ENCODE measurements at regions not wholly inside any gene's neighbourhood (a gene's known extent, or its start where the extent isn't known, plus 50 kb on each side); places are given as distances from the start of the nearest gene placed in this dataset.

GRCh38 chr7:42611961-42612360 is 299.9 kb downstream of the C7orf25 start:
- TF ChIP-seq MYC (IDR thresholded peaks at IDR 0.05; ENCODE audit: low read depth, low read length) (no peak), POLR2AphosphoS5 (IDR thresholded peaks at IDR 0.05; ENCODE audit: insufficient read depth, low read depth, low read length) (no peak), JUN (IDR thresholded peaks at IDR 0.05; ENCODE audit: borderline replicate concordance, insufficient read depth, insufficient read length, low read depth) (no peak), CTCF (IDR thresholded peaks at IDR 0.05; ENCODE audit: extremely low read depth in 1 of 2, insufficient read depth in 1 of 2, low read depth in 1 of 2, low read length in 2 of 2) (no peak), EZH2 (IDR thresholded peaks at IDR 0.05; ENCODE audit: borderline replicate concordance, low read depth, low read length, severe bottlenecking) (no peak), FOS (IDR thresholded peaks at IDR 0.05; ENCODE audit: borderline replicate concordance, insufficient read depth, low read length) (no peak), GATA2 (IDR thresholded peaks at IDR 0.05; ENCODE audit: insufficient read depth, insufficient read length, low read depth, low read length) (no peak), MAX (IDR thresholded peaks at IDR 0.05; ENCODE audit: insufficient read depth, insufficient read length) (no peak), POLR2A (IDR thresholded peaks at IDR 0.05; ENCODE audit: low read depth, low read length) (no peak)
- ChIA-PET CTCF (no interaction called here), POLR2A (no interaction called here)
- DNase-seq (ENCODE audit: low read depth, low spot score) (no peak), FAIRE-seq (no peak)
- Histone ChIP-seq H3K4me1 (ENCODE audit: control insufficient read depth, extremely low read depth, insufficient read depth, low read length) (no peaks in the 10 kb centered on the region), H3K36me3 (ENCODE audit: control insufficient read depth in 2 of 2, extremely low read depth in 1 of 2, insufficient read depth in 2 of 2, low read length in 2 of 2) (no peaks in the 10 kb centered on the region), H3K9ac (replicated peaks; ENCODE audit: extremely low read depth, insufficient read depth, low read length) (no peak overlapping the region), H3K79me2 (ENCODE audit: control insufficient read depth, insufficient read depth, low read length) (no peaks in the 10 kb centered on the region), H3K27ac (ENCODE audit: insufficient read depth, low read depth, low read length) (no peak overlapping the region), H4K20me1 (replicated peaks; ENCODE audit: control insufficient read depth, extremely low read depth, insufficient read depth, low read length) (no peaks in the 10 kb centered on the region), H2AFZ (ENCODE audit: low read depth, low read length) (no peak overlapping the region), H3K9me1 (replicated peaks; ENCODE audit: control insufficient read depth, extremely low read depth, insufficient read depth, low read length) (no peaks in the 10 kb centered on the region), H3K4me2 (ENCODE audit: insufficient read depth, low read length) (no peak overlapping the region), H3K27me3 (ENCODE audit: control insufficient read depth in 2 of 2, insufficient read depth in 2 of 2, low read length in 2 of 2) (peaks cover 0 to 1% of the 10 kb centered on the region in 2 experiments), H3K9me3 (replicated peaks; ENCODE audit: control insufficient read depth, insufficient read depth, low read length) (no peaks in the 10 kb centered on the region), H3K4me3 (replicated peaks in 1 of 3; ENCODE audit: insufficient read depth in 1 of 3, low read depth in 1 of 3, low read length in 3 of 3) (no peak overlapping the region)
- intact Hi-C loops (cut with micrococcal nuclease) (no loop called here), dilution Hi-C loops (cut with MboI; ENCODE audit: extremely low pct_ligation_motif_present, low sequenced_read_pairs) (no loop called here)
- BruUV-seq (replicated peaks) = no TSS peak
